ENCODE measurements at regions not wholly inside any gene's neighbourhood (a gene's known extent, or its start where the extent isn't known, plus 50 kb on each side); places are given as distances from the start of the nearest gene placed in this dataset.

DNA sequence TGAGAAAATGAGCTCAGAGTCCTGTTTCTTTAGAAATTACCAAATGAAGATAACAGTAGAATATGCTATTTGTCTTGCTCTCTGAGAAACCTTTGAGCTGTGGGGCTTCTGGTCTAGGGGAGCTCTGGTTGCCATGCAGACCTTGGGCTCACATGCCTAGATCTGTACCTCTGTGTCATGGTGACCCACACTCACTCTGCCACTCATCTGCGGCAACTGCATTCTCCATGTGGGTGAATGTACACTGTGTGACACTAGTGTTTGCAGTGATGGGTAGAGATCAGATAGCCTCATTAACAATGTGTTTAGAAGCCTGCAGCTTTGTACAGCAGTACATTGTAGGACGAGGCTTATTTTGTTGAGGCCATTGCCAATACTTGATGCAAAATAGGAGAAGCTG, 521.2 kb downstream of the CHSY3 start (continued):
- no peak for TF ChIP-seq TCF7L2 (IDR thresholded peaks at IDR 0.05; ENCODE audit: borderline replicate concordance, extremely low read depth, insufficient read depth, insufficient read length)
- no peak for TF ChIP-seq EZH2 (IDR thresholded peaks at IDR 0.05)
- no peak for TF ChIP-seq SRF (IDR thresholded peaks at IDR 0.05; ENCODE audit: low read depth)
- TF ChIP-seq ELF1 (IDR thresholded peaks at IDR 0.05; ENCODE audit: borderline replicate concordance, low read depth), result no peak
- TF ChIP-seq, protein P1, sequence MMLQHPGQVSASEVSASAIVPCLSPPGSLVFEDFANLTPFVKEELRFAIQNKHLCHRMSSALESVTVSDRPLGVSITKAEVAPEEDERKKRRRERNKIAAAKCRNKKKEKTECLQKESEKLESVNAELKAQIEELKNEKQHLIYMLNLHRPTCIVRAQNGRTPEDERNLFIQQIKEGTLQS (IDR thresholded peaks at IDR 0.05), result no peak
- TF ChIP-seq JUND (IDR thresholded peaks at IDR 0.05), result no peak
- TF ChIP-seq ZNF274 (IDR thresholded peaks at IDR 0.05; ENCODE audit: low read depth, low read length), result no peak

DNA sequence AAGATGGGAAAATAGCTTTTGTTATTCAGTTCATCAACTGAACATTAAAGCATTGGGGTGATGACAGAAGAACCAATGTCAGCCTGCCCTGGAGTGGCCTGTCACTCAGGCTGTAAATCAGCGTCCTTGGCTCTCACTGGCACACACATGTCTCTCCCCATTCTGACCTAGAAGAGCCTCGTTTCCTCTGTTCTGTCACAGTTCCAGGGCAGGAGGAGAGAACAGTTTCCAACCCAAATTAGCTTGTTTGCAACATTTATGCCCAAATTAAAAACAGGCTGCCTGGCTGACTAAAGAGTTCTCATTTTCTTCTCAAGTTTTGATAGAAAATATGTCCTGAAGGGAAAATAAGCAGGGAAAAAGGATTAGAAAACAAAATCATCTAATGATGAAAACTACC, 520.1 kb downstream of the CHSY3 start:
- no peak for TF ChIP-seq FOSL1 (IDR thresholded peaks at IDR 0.05; ENCODE audit: low read depth)
- TF ChIP-seq EZH2phosphoT487 (IDR thresholded peaks at IDR 0.05; ENCODE audit: borderline replicate concordance), result no peak
- TF ChIP-seq ELF1 (IDR thresholded peaks at IDR 0.05; ENCODE audit: borderline replicate concordance, low read depth), result no peak
- TF ChIP-seq, protein P2, sequence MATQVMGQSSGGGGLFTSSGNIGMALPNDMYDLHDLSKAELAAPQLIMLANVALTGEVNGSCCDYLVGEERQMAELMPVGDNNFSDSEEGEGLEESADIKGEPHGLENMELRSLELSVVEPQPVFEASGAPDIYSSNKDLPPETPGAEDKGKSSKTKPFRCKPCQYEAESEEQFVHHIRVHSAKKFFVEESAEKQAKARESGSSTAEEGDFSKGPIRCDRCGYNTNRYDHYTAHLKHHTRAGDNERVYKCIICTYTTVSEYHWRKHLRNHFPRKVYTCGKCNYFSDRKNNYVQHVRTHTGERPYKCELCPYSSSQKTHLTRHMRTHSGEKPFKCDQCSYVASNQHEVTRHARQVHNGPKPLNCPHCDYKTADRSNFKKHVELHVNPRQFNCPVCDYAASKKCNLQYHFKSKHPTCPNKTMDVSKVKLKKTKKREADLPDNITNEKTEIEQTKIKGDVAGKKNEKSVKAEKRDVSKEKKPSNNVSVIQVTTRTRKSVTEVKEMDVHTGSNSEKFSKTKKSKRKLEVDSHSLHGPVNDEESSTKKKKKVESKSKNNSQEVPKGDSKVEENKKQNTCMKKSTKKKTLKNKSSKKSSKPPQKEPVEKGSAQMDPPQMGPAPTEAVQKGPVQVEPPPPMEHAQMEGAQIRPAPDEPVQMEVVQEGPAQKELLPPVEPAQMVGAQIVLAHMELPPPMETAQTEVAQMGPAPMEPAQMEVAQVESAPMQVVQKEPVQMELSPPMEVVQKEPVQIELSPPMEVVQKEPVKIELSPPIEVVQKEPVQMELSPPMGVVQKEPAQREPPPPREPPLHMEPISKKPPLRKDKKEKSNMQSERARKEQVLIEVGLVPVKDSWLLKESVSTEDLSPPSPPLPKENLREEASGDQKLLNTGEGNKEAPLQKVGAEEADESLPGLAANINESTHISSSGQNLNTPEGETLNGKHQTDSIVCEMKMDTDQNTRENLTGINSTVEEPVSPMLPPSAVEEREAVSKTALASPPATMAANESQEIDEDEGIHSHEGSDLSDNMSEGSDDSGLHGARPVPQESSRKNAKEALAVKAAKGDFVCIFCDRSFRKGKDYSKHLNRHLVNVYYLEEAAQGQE (IDR thresholded peaks at IDR 0.05; ENCODE audit: low read depth), result no peak
- no peak for TF ChIP-seq RAD21 (IDR thresholded peaks at IDR 0.05; ENCODE audit: low read depth)
- TF ChIP-seq YY1 (IDR thresholded peaks at IDR 0.05; ENCODE audit: extremely low read depth, insufficient replicate concordance, low read depth, low read length), result no peak
- TF ChIP-seq POLR2AphosphoS5 (IDR thresholded peaks at IDR 0.05; ENCODE audit: low read depth, low read length), result no peak
- TF ChIP-seq CBX3 (IDR thresholded peaks at IDR 0.05; ENCODE audit: low read depth), result no peak
- TF ChIP-seq CEBPB (IDR thresholded peaks at IDR 0.05; ENCODE audit: low read depth), result no peak
- no peak for TF ChIP-seq SP1 (IDR thresholded peaks at IDR 0.05; ENCODE audit: low read depth)
- TF ChIP-seq ZNF274 (IDR thresholded peaks at IDR 0.05; ENCODE audit: low read depth, low read length), result no peak
- no peak for TF ChIP-seq SRF (IDR thresholded peaks at IDR 0.05; ENCODE audit: low read depth)
- no peak for TF ChIP-seq EZH2 (IDR thresholded peaks at IDR 0.05)
- no peak for TF ChIP-seq JUND (IDR thresholded peaks at IDR 0.05)
- TF ChIP-seq, protein P3, sequence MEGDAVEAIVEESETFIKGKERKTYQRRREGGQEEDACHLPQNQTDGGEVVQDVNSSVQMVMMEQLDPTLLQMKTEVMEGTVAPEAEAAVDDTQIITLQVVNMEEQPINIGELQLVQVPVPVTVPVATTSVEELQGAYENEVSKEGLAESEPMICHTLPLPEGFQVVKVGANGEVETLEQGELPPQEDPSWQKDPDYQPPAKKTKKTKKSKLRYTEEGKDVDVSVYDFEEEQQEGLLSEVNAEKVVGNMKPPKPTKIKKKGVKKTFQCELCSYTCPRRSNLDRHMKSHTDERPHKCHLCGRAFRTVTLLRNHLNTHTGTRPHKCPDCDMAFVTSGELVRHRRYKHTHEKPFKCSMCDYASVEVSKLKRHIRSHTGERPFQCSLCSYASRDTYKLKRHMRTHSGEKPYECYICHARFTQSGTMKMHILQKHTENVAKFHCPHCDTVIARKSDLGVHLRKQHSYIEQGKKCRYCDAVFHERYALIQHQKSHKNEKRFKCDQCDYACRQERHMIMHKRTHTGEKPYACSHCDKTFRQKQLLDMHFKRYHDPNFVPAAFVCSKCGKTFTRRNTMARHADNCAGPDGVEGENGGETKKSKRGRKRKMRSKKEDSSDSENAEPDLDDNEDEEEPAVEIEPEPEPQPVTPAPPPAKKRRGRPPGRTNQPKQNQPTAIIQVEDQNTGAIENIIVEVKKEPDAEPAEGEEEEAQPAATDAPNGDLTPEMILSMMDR (IDR thresholded peaks at IDR 0.05 in 2 of 3, conservative IDR thresholded peaks at IDR 0.05 in 1 of 3; ENCODE audit: borderline replicate concordance in 1 of 3, insufficient read depth in 1 of 3, low read depth in 2 of 3, low read length in 2 of 3), result no peak
- BruUV-seq (replicated peaks), result no TSS peak
- CTCF ChIA-PET, result no interaction called here

More for the DNA sequence above, 520.1 kb downstream of the CHSY3 start:
- ATAC-seq, result no peak
- Histone ChIP-seq H3K4me2 (ENCODE audit: low read length) (no peak overlapping the region), H3K4me3 (replicated peaks in 1 of 2; ENCODE audit: low read depth in 1 of 2, low read length in 2 of 2) (no peak overlapping the region), H3K9me2 (ENCODE audit: insufficient read depth) (no peaks in the 10 kb centered on the region), H3K27ac (ENCODE audit: low read depth, low read length) (no peak overlapping the region), H3K4me1 (ENCODE audit: control insufficient read depth in 1 of 2, insufficient read depth in 2 of 2, low read length in 2 of 2) (no peaks in the 10 kb centered on the region), H3K9me3 (ENCODE audit: control insufficient read depth in 1 of 2, insufficient read depth in 1 of 2, low read depth in 1 of 2, low read length in 2 of 2) (no peaks in the 10 kb centered on the region), H2AFZ (ENCODE audit: low read depth, low read length, poor library complexity, severe bottlenecking) (no peak overlapping the region), H3K9ac (ENCODE audit: low read length) (no peak overlapping the region), H4K20me1 (ENCODE audit: insufficient read depth) (no peaks in the 10 kb centered on the region), H3K36me3 (ENCODE audit: control insufficient read depth in 1 of 2, insufficient read depth in 2 of 2, low read length in 2 of 2) (no peaks in the 10 kb centered on the region), H3K79me2 (ENCODE audit: insufficient read depth, low read length) (no peaks in the 10 kb centered on the region), H3K27me3 (ENCODE audit: insufficient read depth, low read length) (no peaks in the 10 kb centered on the region)
- intact Hi-C loops (cut with micrococcal nuclease), result no loop called here
- RAD21 ChIA-PET (ENCODE audit: low non-redundant PET in 1 of 2, low total read pairs in 2 of 2, uncharacterized antibody in 2 of 2, unreplicated experiment in 2 of 2), result no interaction called here
- POLR2A ChIA-PET, result no interaction called here
- DNase-seq (ENCODE audit: low read depth, low spot score), result no peak

Data from HCT116 (cell line).